H9 (cell line): ENCODE measurements at regions not wholly inside any gene's neighbourhood (a gene's known extent, or its start where the extent isn't known, plus 50 kb on each side); places are given as distances from the start of the nearest gene placed in this dataset.

Experiments
- DNase-seq: peaks from one replicate; pipeline ENCODE4 v3.0.0-alpha.2; 2017
- H2AFZ ChIP-seq: one replicate; pipeline ENCODE4 v1.6.1; 2013; ENCODE audit warnings: mild to moderate bottlenecking, low read length, control low read depth, moderate library complexity
- H2AK5ac ChIP-seq: 2 replicates; pipeline ENCODE4 v1.6.1; 2013; ENCODE audit warnings: low read length, control low read depth, mixed read lengths; ENCODE audit not compliant: insufficient read length
- H2BK120ac ChIP-seq: one replicate; pipeline ENCODE4 v1.6.1; 2013; ENCODE audit warnings: low read depth, mild to moderate bottlenecking, low read length, control low read depth, inconsistent platforms; ENCODE audit not compliant: poor library complexity, severe bottlenecking
- H2BK12ac ChIP-seq: 2 replicates; pipeline ENCODE4 v1.6.1; 2013; ENCODE audit warnings: low read length, control low read depth, mixed read lengths, low read depth; ENCODE audit not compliant: insufficient read length
- H2BK15ac ChIP-seq: 2 replicates; pipeline ENCODE4 v1.6.1; 2013; ENCODE audit warnings: low read depth, low read length, control low read depth
- H2BK20ac ChIP-seq: one replicate; pipeline ENCODE4 v1.6.1; 2013; ENCODE audit warnings: low read depth, mild to moderate bottlenecking, low read length, control low read depth, inconsistent platforms; ENCODE audit not compliant: poor library complexity, severe bottlenecking
- H2BK5ac ChIP-seq: 2 replicates; pipeline ENCODE4 v1.6.1; 2013; ENCODE audit warnings: low read length, control low read depth, mixed read lengths; ENCODE audit not compliant: insufficient read length
- H3K14ac ChIP-seq: 2 replicates; pipeline ENCODE4 v1.6.1; 2013; ENCODE audit warnings: low read length, control low read depth; ENCODE audit not compliant: insufficient read depth
- H3K18ac ChIP-seq: 2 replicates; pipeline ENCODE4 v1.6.1; 2013; ENCODE audit warnings: low read depth, mild to moderate bottlenecking, mixed read lengths, low read length, control low read depth; ENCODE audit not compliant: insufficient read length
- H3K23ac ChIP-seq: 2 replicates; pipeline ENCODE4 v1.6.1; 2013; ENCODE audit warnings: low read length, control low read depth, mixed read lengths, low read depth; ENCODE audit not compliant: insufficient read length
- H3K23me2 ChIP-seq: 2 replicates; pipeline ENCODE4 v1.6.1; 2013; ENCODE audit warnings: low read depth, mild to moderate bottlenecking, mixed read lengths, low read length, control low read depth; ENCODE audit not compliant: insufficient read length, poor library complexity, severe bottlenecking
- H3K27ac ChIP-seq: 2 replicates; pipeline ENCODE4 v1.5.1; 2013; ENCODE audit warnings: low read length, control low read depth, mixed read lengths, low read depth; ENCODE audit not compliant: insufficient read length
- H3K27me3 ChIP-seq: 2 replicates; pipeline ENCODE4 v1.6.1; 2013; ENCODE audit warnings: low read length, control low read depth, inconsistent platforms; ENCODE audit not compliant: insufficient read depth
- H3K4ac ChIP-seq: 2 replicates; pipeline ENCODE4 v1.6.1; 2013; ENCODE audit warnings: low read depth, mild to moderate bottlenecking, control low read depth, inconsistent platforms, low read length, moderate library complexity
- H3K4me1 ChIP-seq: 2 replicates; pipeline ENCODE4 v1.6.1; 2013; ENCODE audit warnings: low read length, control low read depth, inconsistent platforms; ENCODE audit not compliant: insufficient read depth
- H3K4me2 ChIP-seq: 2 replicates; pipeline ENCODE4 v1.6.1; 2013; ENCODE audit warnings: low read length, control low read depth, mixed read lengths; ENCODE audit not compliant: insufficient read length, insufficient read depth
- H3K56ac ChIP-seq: 2 replicates; pipeline ENCODE4 v1.6.1; 2013; ENCODE audit warnings: low read depth, mild to moderate bottlenecking, mixed read lengths, low read length, control low read depth; ENCODE audit not compliant: insufficient read length
- H3K79me1 ChIP-seq: 2 replicates; pipeline ENCODE4 v1.6.1; 2013; ENCODE audit warnings: low read depth, mild to moderate bottlenecking, moderate library complexity, low read length, control low read depth, inconsistent platforms; ENCODE audit not compliant: insufficient read depth, poor library complexity, severe bottlenecking
- H3K79me2 ChIP-seq: 2 replicates; pipeline ENCODE4 v1.6.1; 2013; ENCODE audit warnings: low read length, control low read depth, inconsistent platforms; ENCODE audit not compliant: insufficient read depth
- H3K9ac ChIP-seq: 2 replicates; pipeline ENCODE4 v1.6.1; 2013; ENCODE audit warnings: low read length, control low read depth, mixed read lengths; ENCODE audit not compliant: insufficient read length; ENCODE audit errors: extremely low read depth
- H3K9me3 ChIP-seq: one replicate; pipeline ENCODE4 v1.6.1; 2013; ENCODE audit warnings: low read depth, low read length, inconsistent platforms; ENCODE audit not compliant: control insufficient read depth
- H3T11ph ChIP-seq: one replicate; pipeline ENCODE4 v1.6.1; 2013; ENCODE audit warnings: mild to moderate bottlenecking, low read length, control low read depth, inconsistent platforms
- H4K20me1 ChIP-seq: one replicate; pipeline ENCODE4 v1.6.1; 2013; ENCODE audit not compliant: control insufficient read depth, insufficient read length, insufficient read depth
- H4K5ac ChIP-seq: 2 replicates; pipeline ENCODE4 v1.6.1; 2013; ENCODE audit warnings: low read depth, mild to moderate bottlenecking, mixed read lengths, low read length, control low read depth; ENCODE audit not compliant: insufficient read length
- H4K8ac ChIP-seq: replicated peaks from 2 replicates; pipeline ENCODE4 v1.6.1; 2013; ENCODE audit warnings: low read length, control low read depth, mixed read lengths, low read depth; ENCODE audit not compliant: insufficient read length
- H4K91ac ChIP-seq: 2 replicates; pipeline ENCODE4 v1.6.1; 2013; ENCODE audit warnings: low read depth, mild to moderate bottlenecking, moderate library complexity, mixed read lengths, low read length, control low read depth; ENCODE audit not compliant: insufficient read length
- H3K27ac Mint-ChIP-seq, 3 experiments: 2 replicates in 2 of 3; 3 replicates in 1 of 3; pipeline ENCODE4 v1.8.0; 2020 to 2021; ENCODE audit warnings: mixed read lengths in 3 of 3, mild to moderate bottlenecking in 1 of 3, moderate library complexity in 1 of 3
- H3K27me3 Mint-ChIP-seq: 2 replicates; pipeline ENCODE4 v1.8.0; 2021; ENCODE audit warnings: low read depth, mild to moderate bottlenecking, moderate library complexity, mixed read lengths
- H3K36me3 Mint-ChIP-seq, 3 experiments: 2 replicates in 2 of 3; 3 replicates in 1 of 3; pipeline ENCODE4 v1.8.0; 2020 to 2021; ENCODE audit warnings: low read depth in 3 of 3, mixed read lengths in 3 of 3; ENCODE audit not compliant: insufficient read depth in 1 of 3
- H3K4me1 Mint-ChIP-seq, 2 experiments: 2 replicates each; pipeline ENCODE4 v1.8.0; 2020; ENCODE audit warnings: mixed read lengths in 2 of 2
- H3K4me3 Mint-ChIP-seq, 2 experiments: 2 replicates in 1 of 2; 3 replicates in 1 of 2; pipeline ENCODE4 v1.8.0; 2020 to 2021; ENCODE audit warnings: mild to moderate bottlenecking in 2 of 2, mixed read lengths in 2 of 2, moderate library complexity in 1 of 2
- H3K9me3 Mint-ChIP-seq, 2 experiments: 2 replicates in 1 of 2; 3 replicates in 1 of 2; pipeline ENCODE4 v1.8.0; 2020; ENCODE audit warnings: mild to moderate bottlenecking in 2 of 2, mixed read lengths in 2 of 2, moderate library complexity in 1 of 2
- CTCF ChIP-seq: fragments of 200-600 bp; sonication (generic); conservative IDR thresholded peaks from 3 replicates; pipeline ENCODE4 v1.8.0; 2021; ENCODE audit warnings: antibody characterized with exemption, mild to moderate bottlenecking
- WGBS: extraction: QIAGEN DNeasy Blood & Tissue Kit; methylation state at CpG from one replicate; pipeline ENCODE4 v1.1.7; 2013; ENCODE audit warnings: missing lambda C conversion rate, low lambda C conversion rate, mixed read lengths; ENCODE audit not compliant: insufficient read length; ENCODE audit errors: extremely low coverage; 5-methylcytosine and 5-hydroxymethylcytosine counted together

DNA sequence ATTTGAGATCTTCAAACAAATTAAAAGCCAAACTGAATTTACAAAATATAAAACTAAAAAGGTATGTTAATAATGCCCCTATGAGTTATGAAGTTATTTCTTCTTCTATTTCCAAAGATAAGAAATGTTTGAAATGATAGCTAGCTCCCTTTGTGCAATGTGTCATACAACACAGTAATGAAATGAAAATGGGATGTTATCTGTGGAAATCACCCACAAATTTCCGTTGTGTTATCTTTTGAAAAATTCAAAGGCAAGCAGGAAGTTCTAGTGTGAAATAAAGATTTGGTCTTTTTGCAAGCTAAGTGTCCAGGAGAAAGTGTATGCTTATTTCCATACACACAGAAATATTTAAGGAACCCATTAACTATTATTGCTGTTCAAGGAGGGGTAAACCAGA is 375.3 kb upstream of the PRR16 start:
- Histone ChIP-seq H3K4ac (no peak overlapping the region), H3T11ph (no peak overlapping the region), H3K4me2 (no peak overlapping the region), H3K14ac (no peak overlapping the region), H2BK12ac (no peak overlapping the region), H3K18ac (no peak overlapping the region), H4K5ac (no peak overlapping the region), H3K56ac (no peak overlapping the region), H3K9me3 (no peaks in the 10 kb centered on the region), H3K23me2 (no peaks in the 10 kb centered on the region), H2BK5ac (no peak overlapping the region), H3K79me2 (no peaks in the 10 kb centered on the region), H3K9ac (no peak overlapping the region), H3K27ac (no peak overlapping the region), H2BK20ac (no peak overlapping the region), H3K27me3 (no peaks in the 10 kb centered on the region), H4K91ac (no peak overlapping the region), H3K79me1 (no peaks in the 10 kb centered on the region), H4K20me1 (no peaks in the 10 kb centered on the region), H2AK5ac (no peak overlapping the region), H3K23ac (no peak overlapping the region), H2AFZ (no peak overlapping the region), H2BK120ac (no peak overlapping the region), H4K8ac (no peak overlapping the region), H3K4me1 (no peaks in the 10 kb centered on the region), H2BK15ac (no peak overlapping the region)
- WGBS, result no CpG with 5 or more reads among the region's 1 CpG
- Mint-ChIP-seq H3K4me3 (no peak overlapping the region), H3K27me3 (no peaks in the 10 kb centered on the region), H3K27ac (no peak overlapping the region), H3K36me3 (no peaks in the 10 kb centered on the region), H3K9me3 (no peaks in the 10 kb centered on the region), H3K4me1 (peaks cover 8 to 13% of the 10 kb centered on the region in 2 experiments)
- no peak for DNase-seq
- TF ChIP-seq CTCF, result no peak
